MM.1S (cell line): ENCODE measurements at regions not wholly inside any gene's neighbourhood (a gene's known extent, or its start where the extent isn't known, plus 50 kb on each side); places are given as distances from the start of the nearest gene placed in this dataset.

Source experiments
- DNase-seq: peaks from one replicate; pipeline ENCODE4 v3.0.0-alpha.2; 2015
- H2AFZ ChIP-seq: fragments of 300-600 bp; sonication (generic); 2 replicates; pipeline ENCODE4 v1.6.0; 2016; ENCODE audit warnings: antibody characterized with exemption, low read length
- H3F3A ChIP-seq: fragments of 300-600 bp; sonication (generic); 2 replicates; pipeline ENCODE4 v1.6.1; 2016; ENCODE audit warnings: mild to moderate bottlenecking, antibody characterized with exemption, low read length, moderate library complexity, mixed read lengths; ENCODE audit not compliant: insufficient read depth
- H3K27ac ChIP-seq: fragments of 300-600 bp; sonication (generic); 2 replicates; pipeline ENCODE4 v1.5.1; 2016; ENCODE audit warnings: mild to moderate bottlenecking, low read length
- H3K27me3 ChIP-seq: fragments of 300-600 bp; sonication (generic); replicated peaks from 2 replicates; pipeline ENCODE4 v1.6.0; 2016; ENCODE audit warnings: low read length; ENCODE audit not compliant: insufficient read depth
- H3K36me3 ChIP-seq: fragments of 300-600 bp; sonication (generic); replicated peaks from 2 replicates; pipeline ENCODE4 v1.6.1; 2016; ENCODE audit warnings: mild to moderate bottlenecking, low read length, mixed read lengths; ENCODE audit not compliant: insufficient read depth
- H3K4me1 ChIP-seq: fragments of 300-600 bp; sonication (generic); 2 replicates; pipeline ENCODE4 v1.6.1; 2016; ENCODE audit warnings: low read length, mixed read lengths
- H3K4me2 ChIP-seq: fragments of 300-600 bp; sonication (generic); 2 replicates; pipeline ENCODE4 v1.6.0; 2016; ENCODE audit warnings: low read depth, low read length
- H3K4me3 ChIP-seq: fragments of 300-600 bp; sonication (generic); 2 replicates; pipeline ENCODE4 v1.5.1; 2016; ENCODE audit warnings: low read length, mixed read lengths
- H3K79me2 ChIP-seq: fragments of 300-600 bp; sonication (generic); 2 replicates; pipeline ENCODE4 v1.6.1; 2016; ENCODE audit warnings: mixed run types, low read length, mixed read lengths
- H3K9ac ChIP-seq: fragments of 300-600 bp; sonication (generic); 2 replicates; pipeline ENCODE4 v1.6.1; 2016; ENCODE audit warnings: low read length, mixed read lengths
- H3K9me2 ChIP-seq: fragments of 300-600 bp; sonication (generic); replicated peaks from 2 replicates; pipeline ENCODE4 v1.6.1; 2016; ENCODE audit warnings: mild to moderate bottlenecking, low read length, mixed read lengths; ENCODE audit not compliant: insufficient read depth
- H3K9me3 ChIP-seq: fragments of 300-600 bp; sonication (generic); replicated peaks from 2 replicates; pipeline ENCODE4 v1.6.1; 2016; ENCODE audit warnings: mild to moderate bottlenecking, low read length, mixed read lengths; ENCODE audit not compliant: insufficient read depth
- H4K20me1 ChIP-seq: fragments of 300-600 bp; sonication (generic); 2 replicates; pipeline ENCODE4 v1.6.1; 2016; ENCODE audit warnings: mild to moderate bottlenecking, low read length, moderate library complexity, mixed read lengths; ENCODE audit not compliant: insufficient read depth
- CTCF ChIP-seq: fragments of 300-600 bp; sonication (generic); IDR thresholded peaks from 2 replicates; pipeline ENCODE4 v1.5.1; 2016; ENCODE audit warnings: antibody characterized with exemption, low read length, mixed read lengths
- EZH2 ChIP-seq: fragments of 300-600 bp; sonication (generic); optimal IDR thresholded peaks from 2 replicates; pipeline ENCODE3; 2017; ENCODE audit warnings: low read depth, mild to moderate bottlenecking, antibody characterized with exemption, low read length, mixed read lengths
- EZH2phosphoT487 ChIP-seq: fragments of 300-600 bp; sonication (generic); IDR thresholded peaks from 2 replicates; pipeline ENCODE4 v1.6.1; 2018; ENCODE audit warnings: antibody characterized with exemption, low read length

DNA sequence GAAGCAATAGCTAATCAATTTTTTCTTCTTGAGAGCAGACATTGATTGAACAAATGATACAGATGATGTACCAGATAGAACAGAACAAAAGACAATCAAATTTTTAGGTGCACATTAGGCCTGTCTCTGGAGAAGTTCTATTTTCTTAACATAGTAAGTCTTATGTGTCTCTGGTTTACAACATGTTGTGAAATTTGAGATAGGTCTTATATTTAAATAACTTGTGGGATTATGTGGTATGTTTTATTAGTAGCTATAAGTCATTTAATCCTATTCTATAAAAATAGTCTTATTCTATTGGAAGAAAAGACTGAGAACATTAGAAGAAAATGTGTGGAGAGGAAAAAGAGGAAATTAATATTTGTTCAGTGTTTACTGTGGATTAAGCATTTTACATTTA is 358.0 kb downstream of the ATP23 start:
- H3K27me3 ChIP-seq = no peaks in the 10 kb centered on the region
- H3K27ac ChIP-seq = no peak overlapping the region
- H3K4me2 ChIP-seq = no peak overlapping the region
- no peaks in the 10 kb centered on the region for H3K9me2 ChIP-seq
- H3K4me1 ChIP-seq = no peaks in the 10 kb centered on the region
- H3K9ac ChIP-seq = no peak overlapping the region
- DNase-seq = no peak
- H4K20me1 ChIP-seq = no peaks in the 10 kb centered on the region
- no peaks in the 10 kb centered on the region for H3K36me3 ChIP-seq
- H3K79me2 ChIP-seq = no peaks in the 10 kb centered on the region
- TF ChIP-seq CTCF (no peak), EZH2phosphoT487 (no peak), EZH2 (no peak)
- H3K4me3 ChIP-seq = no peak overlapping the region
- H2AFZ ChIP-seq = no peak overlapping the region
- H3K9me3 ChIP-seq = no peaks in the 10 kb centered on the region
- no peaks in the 10 kb centered on the region for H3F3A ChIP-seq

DNA sequence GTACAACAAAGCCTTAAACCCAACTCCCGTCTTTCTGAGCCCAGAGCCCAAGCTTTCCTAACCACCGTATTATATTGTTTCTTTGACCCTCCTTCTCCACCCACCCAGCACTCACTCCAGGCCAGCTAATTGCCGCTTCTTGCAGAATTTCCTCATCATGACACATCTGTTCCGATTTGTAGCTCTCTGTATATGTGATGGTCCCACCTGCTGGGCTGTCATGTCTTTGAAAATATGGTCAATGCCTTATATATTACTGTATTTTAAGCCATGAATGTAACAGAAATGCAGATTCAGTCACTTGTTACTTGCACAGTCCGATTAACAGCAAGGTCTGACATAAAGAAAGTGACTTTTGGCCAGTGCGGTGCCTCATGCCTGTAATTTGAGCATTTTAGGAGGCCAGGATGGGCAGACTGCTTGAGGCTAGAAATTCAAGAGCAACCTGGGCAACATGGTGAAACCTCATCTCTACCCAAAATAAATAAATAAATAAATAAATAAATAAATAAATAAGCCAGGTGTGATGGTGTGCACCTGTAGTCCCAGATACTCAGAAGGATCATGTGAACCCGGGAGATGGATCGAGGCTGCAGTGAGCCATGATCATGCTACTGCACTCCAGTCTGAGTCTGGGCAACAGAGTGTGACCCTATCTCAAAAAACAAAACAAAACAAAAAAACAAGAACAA is 359.8 kb downstream of the ATP23 start:
- Histone ChIP-seq H3K9ac (no peak overlapping the region), H3F3A (no peaks in the 10 kb centered on the region), H3K4me1 (no peaks in the 10 kb centered on the region), H3K27ac (no peak overlapping the region), H3K9me3 (no peaks in the 10 kb centered on the region), H3K4me2 (no peak overlapping the region), H3K9me2 (no peaks in the 10 kb centered on the region), H2AFZ (no peak overlapping the region), H3K4me3 (no peak overlapping the region), H3K27me3 (no peaks in the 10 kb centered on the region), H4K20me1 (no peaks in the 10 kb centered on the region), H3K36me3 (no peaks in the 10 kb centered on the region), H3K79me2 (no peaks in the 10 kb centered on the region)
- no peak for DNase-seq
- TF ChIP-seq CTCF = no peak
- no peak for TF ChIP-seq EZH2
- TF ChIP-seq EZH2phosphoT487 = no peak

GRCh38 chr12:58301730-58302122 is 360.4 kb downstream of the ATP23 start:
- Histone ChIP-seq H2AFZ (no peak overlapping the region), H3K9me2 (no peaks in the 10 kb centered on the region), H3F3A (no peaks in the 10 kb centered on the region)

More at GRCh38 chr12:58301730-58302122, 360.4 kb downstream of the ATP23 start:
- H3K27ac ChIP-seq = no peak overlapping the region
- H3K9me3 ChIP-seq = no peaks in the 10 kb centered on the region
- H3K9ac ChIP-seq = no peak overlapping the region
- no peak for DNase-seq
- H3K4me3 ChIP-seq = no peak overlapping the region
- H3K4me1 ChIP-seq = no peaks in the 10 kb centered on the region
- no peaks in the 10 kb centered on the region for H3K36me3 ChIP-seq
- no peaks in the 10 kb centered on the region for H3K27me3 ChIP-seq
- H4K20me1 ChIP-seq = no peaks in the 10 kb centered on the region
- H3K79me2 ChIP-seq = no peaks in the 10 kb centered on the region
- TF ChIP-seq CTCF (no peak), EZH2phosphoT487 (no peak), EZH2 (no peak)
- H3K4me2 ChIP-seq = no peak overlapping the region
